ENCODE measurements at regions not wholly inside any gene's neighbourhood (a gene's known extent, or its start where the extent isn't known, plus 50 kb on each side); places are given as distances from the start of the nearest gene placed in this dataset.
A peak's percentile ranks its signal among the peaks of the same experiment; 100 is the strongest.

GRCh38 chr1:244920911-244921761 lies 56.8 kb upstream of the HNRNPU start:
- DNase-seq, result no peak

- DNase-seq, result peak; percentile 6
These were observed 55.3 kb upstream of the HNRNPU start for GRCh38 chr1:244919320-244920282.

- peak; percentile 82 for DNase-seq
These were observed 54.3 kb upstream of the HNRNPU start for GRCh38 chr1:244918421-244919319.

- DNase-seq, result no peak
These were observed 52.8 kb upstream of the HNRNPU start for GRCh38 chr1:244917073-244917670.

GRCh38 chr1:244915736-244916135 lies 51.4 kb upstream of the HNRNPU start:
- DNase-seq, result no peak

- DNase-seq, result no peak
These were observed 50.4 kb upstream of the HNRNPU start for GRCh38 chr1:244914761-244915160.
